IPS-15b (cell line): ENCODE measurements at regions not wholly inside any gene's neighbourhood (a gene's known extent, or its start where the extent isn't known, plus 50 kb on each side); places are given as distances from the start of the nearest gene placed in this dataset.

ENCODE experiments used
- H3K27me3 ChIP-seq: one replicate; pipeline ENCODE4 v1.6.1; 2013; ENCODE audit warnings: low read length; ENCODE audit not compliant: control insufficient read depth, insufficient read depth
- H3K36me3 ChIP-seq: one replicate; pipeline ENCODE4 v1.6.1; 2013; ENCODE audit warnings: low read length; ENCODE audit not compliant: control insufficient read depth, insufficient read depth
- H3K4me1 ChIP-seq: one replicate; pipeline ENCODE4 v1.6.1; 2013; ENCODE audit warnings: mild to moderate bottlenecking, low read length; ENCODE audit not compliant: control insufficient read depth, insufficient read depth
- H3K4me3 ChIP-seq: one replicate; pipeline ENCODE4 v1.5.1; 2013; ENCODE audit warnings: low read depth, low read length
- H3K9ac ChIP-seq: one replicate; pipeline ENCODE4 v1.6.1; 2013; ENCODE audit warnings: low read depth, mild to moderate bottlenecking, low read length
- H3K9me3 ChIP-seq: one replicate; pipeline ENCODE4 v1.6.1; 2013; ENCODE audit warnings: mild to moderate bottlenecking, low read length; ENCODE audit not compliant: control insufficient read depth, insufficient read depth

- Histone ChIP-seq H3K36me3 (no peaks in the 10 kb centered on the region), H3K4me1 (peaks cover 25% of the 10 kb centered on the region), H3K9ac (no peak overlapping the region), H3K27me3 (peaks cover 6% of the 10 kb centered on the region), H3K9me3 (no peaks in the 10 kb centered on the region), H3K4me3 (no peak overlapping the region)
Measured at GRCh38 chr13:40340368-40341095, 325.9 kb downstream of the FOXO1 start.

- H3K4me1 ChIP-seq, result peaks cover 30% of the 10 kb centered on the region
- no peaks in the 10 kb centered on the region for H3K9me3 ChIP-seq
- H3K9ac ChIP-seq, result no peak overlapping the region
Measured at GRCh38 chr13:40341096-40341471, 325.4 kb downstream of the FOXO1 start.

GRCh38 chr13:40341501-40341900, 324.9 kb downstream of the FOXO1 start:
- no peaks in the 10 kb centered on the region for H3K36me3 ChIP-seq
- H3K9me3 ChIP-seq, result no peaks in the 10 kb centered on the region
- no peak overlapping the region for H3K4me3 ChIP-seq
- peaks cover 12% of the 10 kb centered on the region for H3K27me3 ChIP-seq
- H3K4me1 ChIP-seq, result peaks cover 32% of the 10 kb centered on the region
- H3K9ac ChIP-seq, result no peak overlapping the region

More at GRCh38 chr13:40341096-40341471, 325.4 kb downstream of the FOXO1 start:
- H3K4me3 ChIP-seq, result no peak overlapping the region
- H3K36me3 ChIP-seq, result no peaks in the 10 kb centered on the region
- peaks cover 10% of the 10 kb centered on the region for H3K27me3 ChIP-seq

GRCh38 chr13:40342461-40342860, 324.0 kb downstream of the FOXO1 start:
- Histone ChIP-seq H3K4me3 (no peak overlapping the region), H3K27me3 (peaks cover 16% of the 10 kb centered on the region), H3K9me3 (no peaks in the 10 kb centered on the region), H3K9ac (no peak overlapping the region), H3K36me3 (no peaks in the 10 kb centered on the region), H3K4me1 (peaks cover 32% of the 10 kb centered on the region)

GRCh38 chr13:40342901-40343300, 323.5 kb downstream of the FOXO1 start:
- H3K4me3 ChIP-seq, result no peak overlapping the region
- H3K4me1 ChIP-seq, result peaks cover 32% of the 10 kb centered on the region
- no peaks in the 10 kb centered on the region for H3K36me3 ChIP-seq
- no peak overlapping the region for H3K9ac ChIP-seq
- peaks cover 16% of the 10 kb centered on the region for H3K27me3 ChIP-seq
- H3K9me3 ChIP-seq, result no peaks in the 10 kb centered on the region

- peaks cover 16% of the 10 kb centered on the region for H3K27me3 ChIP-seq
- H3K4me1 ChIP-seq, result peaks cover 35% of the 10 kb centered on the region
- no peak overlapping the region for H3K9ac ChIP-seq
- no peaks in the 10 kb centered on the region for H3K36me3 ChIP-seq
- H3K4me3 ChIP-seq, result no peak overlapping the region
- no peaks in the 10 kb centered on the region for H3K9me3 ChIP-seq
Measured at GRCh38 chr13:40343550-40344269, 322.7 kb downstream of the FOXO1 start.

GRCh38 chr13:40344270-40345148, 321.9 kb downstream of the FOXO1 start:
- H3K4me3 ChIP-seq, result no peak overlapping the region
- H3K9ac ChIP-seq, result no peak overlapping the region
- H3K9me3 ChIP-seq, result no peaks in the 10 kb centered on the region
- H3K27me3 ChIP-seq, result peaks cover 16% of the 10 kb centered on the region
- H3K36me3 ChIP-seq, result no peaks in the 10 kb centered on the region
- H3K4me1 ChIP-seq, result peaks cover 35% of the 10 kb centered on the region

GRCh38 chr13:40345149-40345514, 321.3 kb downstream of the FOXO1 start:
- Histone ChIP-seq H3K9me3 (no peaks in the 10 kb centered on the region), H3K9ac (no peak overlapping the region), H3K27me3 (peaks cover 16% of the 10 kb centered on the region), H3K4me3 (no peak overlapping the region), H3K4me1 (peaks cover 34% of the 10 kb centered on the region), H3K36me3 (no peaks in the 10 kb centered on the region)

- H3K4me3 ChIP-seq, result no peak overlapping the region
- H3K36me3 ChIP-seq, result no peaks in the 10 kb centered on the region
- no peaks in the 10 kb centered on the region for H3K9me3 ChIP-seq
- H3K9ac ChIP-seq, result no peak overlapping the region
- H3K4me1 ChIP-seq, result peaks cover 30% of the 10 kb centered on the region
- peaks cover 16% of the 10 kb centered on the region for H3K27me3 ChIP-seq
Measured at GRCh38 chr13:40345654-40346372, 320.6 kb downstream of the FOXO1 start.

GRCh38 chr13:40346592-40346991, 319.8 kb downstream of the FOXO1 start:
- no peaks in the 10 kb centered on the region for H3K9me3 ChIP-seq
- H3K27me3 ChIP-seq, result peaks cover 16% of the 10 kb centered on the region
- H3K36me3 ChIP-seq, result no peaks in the 10 kb centered on the region
- H3K4me3 ChIP-seq, result no peak overlapping the region
- H3K9ac ChIP-seq, result no peak overlapping the region
- H3K4me1 ChIP-seq, result peaks cover 27% of the 10 kb centered on the region

- Histone ChIP-seq H3K9me3 (no peaks in the 10 kb centered on the region), H3K4me1 (peaks cover 24% of the 10 kb centered on the region), H3K4me3 (no peak overlapping the region), H3K36me3 (no peaks in the 10 kb centered on the region), H3K27me3 (peaks cover 15% of the 10 kb centered on the region), H3K9ac (no peak overlapping the region)
Measured at GRCh38 chr13:40348096-40348679, 318.3 kb downstream of the FOXO1 start.
